ENCODE measurements at regions not wholly inside any gene's neighbourhood (a gene's known extent, or its start where the extent isn't known, plus 50 kb on each side); places are given as distances from the start of the nearest gene placed in this dataset.
A peak's percentile ranks its signal among the peaks of the same experiment; 100 is the strongest.

DNA sequence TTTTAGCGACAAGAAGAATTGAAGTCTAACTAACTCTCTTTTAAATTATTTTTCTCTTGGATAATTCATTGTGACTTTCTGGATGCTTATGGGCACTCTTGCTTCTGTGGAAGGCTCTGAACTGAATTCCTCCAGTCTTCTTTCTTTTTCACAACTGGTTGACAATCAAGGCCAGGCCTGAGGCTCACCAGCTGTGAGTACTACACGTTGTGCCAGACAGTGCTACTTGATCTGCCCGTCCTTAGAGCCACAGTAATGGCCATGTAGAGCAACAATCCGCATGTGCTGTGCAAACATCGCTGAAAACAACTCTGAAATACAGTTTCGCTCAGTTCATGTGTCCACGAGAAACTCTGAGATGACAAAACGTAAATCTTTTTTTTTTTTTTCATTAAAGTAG, 1336.3 kb upstream of the AGA start:
- Histone ChIP-seq H3K27ac (ENCODE audit: low read depth, low read length) (no peak overlapping the region), H3K27me3 (ENCODE audit: insufficient read depth, low read length) (no peaks in the 10 kb centered on the region), H3K9ac (ENCODE audit: low read length) (no peak overlapping the region), H3K4me2 (ENCODE audit: low read length) (no peak overlapping the region), H3K4me3 (ENCODE audit: insufficient read depth, low read depth, low read length) (no peak overlapping the region), H3K36me3 (ENCODE audit: insufficient read depth, low read length) (no peaks in the 10 kb centered on the region), H3K4me1 (ENCODE audit: insufficient read depth, low read length) (no peaks in the 10 kb centered on the region), H3K9me3 (ENCODE audit: insufficient read depth, low read depth, low read length) (no peaks in the 10 kb centered on the region), H3K79me2 (ENCODE audit: insufficient read depth, low read length) (no peaks in the 10 kb centered on the region), H4K20me1 (ENCODE audit: insufficient read depth, low read length) (no peaks in the 10 kb centered on the region), H2AFZ (ENCODE audit: low read depth, low read length) (no peak overlapping the region)
- Mint-ChIP-seq H3K9me3 (ENCODE audit: unreplicated experiment) (no peaks in the 10 kb centered on the region), H3K36me3 (ENCODE audit: low read depth, unreplicated experiment) (no peaks in the 10 kb centered on the region), H3K4me1 (ENCODE audit: low read depth, unreplicated experiment) (no peaks in the 10 kb centered on the region), H3K27me3 (ENCODE audit: low read depth, unreplicated experiment) (no peaks in the 10 kb centered on the region), H3K4me3 (ENCODE audit: unreplicated experiment) (no peak overlapping the region), H3K27ac (ENCODE audit: unreplicated experiment) (no peak overlapping the region)
- no peak for FAIRE-seq
- DNase-seq (ENCODE audit: low read depth) = no peak
- no peak for TF ChIP-seq CTCF (IDR thresholded peaks at IDR 0.05; ENCODE audit: insufficient read depth, low read depth, low read length)
- TF ChIP-seq EZH2 (IDR thresholded peaks at IDR 0.05; ENCODE audit: insufficient read depth, low read length) = no peak

DNA sequence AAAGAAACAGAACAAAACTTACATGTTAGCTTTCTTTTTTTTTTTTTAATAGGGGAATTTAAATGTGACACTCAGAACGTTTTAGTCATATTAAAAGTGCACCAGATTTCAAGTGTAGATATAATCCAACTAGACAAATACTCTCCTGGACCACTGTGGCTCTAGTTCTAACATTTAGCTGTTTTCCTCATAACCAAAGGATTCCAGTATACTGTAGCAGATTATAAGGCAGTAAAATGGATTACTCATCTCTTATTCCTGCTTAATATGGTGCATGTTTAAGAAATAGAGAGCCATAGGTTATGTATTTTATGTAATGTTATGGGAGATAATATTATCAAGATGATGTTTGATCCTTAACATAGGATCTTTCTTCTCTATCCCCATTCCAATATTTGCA, 1339.5 kb upstream of the AGA start:
- no peak overlapping the region for H2AFZ ChIP-seq (ENCODE audit: low read depth, low read length)
- no peak overlapping the region for H3K27ac Mint-ChIP-seq (ENCODE audit: unreplicated experiment)
- no peak overlapping the region for H3K4me3 Mint-ChIP-seq (ENCODE audit: unreplicated experiment)
- no peaks in the 10 kb centered on the region for H3K4me1 Mint-ChIP-seq (ENCODE audit: low read depth, unreplicated experiment)
- DNase-seq (ENCODE audit: low read depth) = no peak
- H3K4me3 ChIP-seq (ENCODE audit: insufficient read depth, low read depth, low read length) = no peak overlapping the region
- H3K27ac ChIP-seq (ENCODE audit: low read depth, low read length) = no peak overlapping the region
- H3K27me3 ChIP-seq (ENCODE audit: insufficient read depth, low read length) = no peaks in the 10 kb centered on the region
- no peaks in the 10 kb centered on the region for H3K36me3 ChIP-seq (ENCODE audit: insufficient read depth, low read length)
- H3K9ac ChIP-seq (ENCODE audit: low read length) = no peak overlapping the region
- H3K9me3 ChIP-seq (ENCODE audit: insufficient read depth, low read depth, low read length) = peaks cover 3% of the 10 kb centered on the region
- no peaks in the 10 kb centered on the region for H3K9me3 Mint-ChIP-seq (ENCODE audit: unreplicated experiment)
- no peaks in the 10 kb centered on the region for H3K79me2 ChIP-seq (ENCODE audit: insufficient read depth, low read length)
- FAIRE-seq = no peak
- H3K36me3 Mint-ChIP-seq (ENCODE audit: low read depth, unreplicated experiment) = no peaks in the 10 kb centered on the region
- H3K4me2 ChIP-seq (ENCODE audit: low read length) = no peak overlapping the region
- H3K27me3 Mint-ChIP-seq (ENCODE audit: low read depth, unreplicated experiment) = no peaks in the 10 kb centered on the region
- TF ChIP-seq CTCF (IDR thresholded peaks at IDR 0.05; ENCODE audit: insufficient read depth, low read depth, low read length) (no peak), EZH2 (IDR thresholded peaks at IDR 0.05; ENCODE audit: insufficient read depth, low read length) (no peak)
- no peaks in the 10 kb centered on the region for H3K4me1 ChIP-seq (ENCODE audit: insufficient read depth, low read length)
- H4K20me1 ChIP-seq (ENCODE audit: insufficient read depth, low read length) = no peaks in the 10 kb centered on the region

DNA sequence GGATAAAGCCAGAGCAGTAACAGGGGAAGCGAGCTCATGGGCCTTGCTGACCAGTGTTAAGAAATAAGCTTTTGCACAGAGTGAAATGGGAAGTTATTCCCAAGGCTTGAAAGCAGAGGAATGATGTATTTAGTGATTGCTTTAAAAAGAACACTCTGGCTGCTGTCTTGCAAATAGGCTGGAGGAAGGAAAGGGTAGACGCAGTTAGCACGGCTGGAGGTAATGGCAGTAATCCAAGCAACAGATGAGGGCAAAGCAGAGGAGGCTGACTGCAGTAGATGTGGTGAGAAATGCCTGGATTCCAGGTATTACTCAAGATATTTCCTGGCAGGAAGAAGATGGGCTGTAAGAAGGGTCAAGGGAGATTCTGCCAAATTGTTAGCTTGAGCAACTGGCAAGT, 1342.3 kb upstream of the AGA start:
- no peak overlapping the region for H3K4me3 ChIP-seq (ENCODE audit: insufficient read depth, low read depth, low read length)
- peak; percentile 1 for DNase-seq (ENCODE audit: low read depth)
- H3K27ac Mint-ChIP-seq (ENCODE audit: unreplicated experiment) = no peak overlapping the region
- H3K27me3 Mint-ChIP-seq (ENCODE audit: low read depth, unreplicated experiment) = no peaks in the 10 kb centered on the region
- no peaks in the 10 kb centered on the region for H3K27me3 ChIP-seq (ENCODE audit: insufficient read depth, low read length)
- H3K36me3 ChIP-seq (ENCODE audit: insufficient read depth, low read length) = no peaks in the 10 kb centered on the region
- H3K9me3 Mint-ChIP-seq (ENCODE audit: unreplicated experiment) = no peaks in the 10 kb centered on the region
- H3K9me3 ChIP-seq (ENCODE audit: insufficient read depth, low read depth, low read length) = peaks cover 3% of the 10 kb centered on the region
- no peak overlapping the region for H3K4me3 Mint-ChIP-seq (ENCODE audit: unreplicated experiment)
- no peak overlapping the region for H3K27ac ChIP-seq (ENCODE audit: low read depth, low read length)
- H3K9ac ChIP-seq (ENCODE audit: low read length) = no peak overlapping the region
- no peak for FAIRE-seq
- no peak overlapping the region for H3K4me2 ChIP-seq (ENCODE audit: low read length)
- H2AFZ ChIP-seq (ENCODE audit: low read depth, low read length) = no peak overlapping the region
- H3K79me2 ChIP-seq (ENCODE audit: insufficient read depth, low read length) = no peaks in the 10 kb centered on the region
- no peaks in the 10 kb centered on the region for H3K4me1 ChIP-seq (ENCODE audit: insufficient read depth, low read length)
- H3K4me1 Mint-ChIP-seq (ENCODE audit: low read depth, unreplicated experiment) = no peaks in the 10 kb centered on the region
- H4K20me1 ChIP-seq (ENCODE audit: insufficient read depth, low read length) = no peaks in the 10 kb centered on the region
- no peaks in the 10 kb centered on the region for H3K36me3 Mint-ChIP-seq (ENCODE audit: low read depth, unreplicated experiment)
- TF ChIP-seq CTCF (IDR thresholded peaks at IDR 0.05; ENCODE audit: insufficient read depth, low read depth, low read length) = no peak
- no peak for TF ChIP-seq EZH2 (IDR thresholded peaks at IDR 0.05; ENCODE audit: insufficient read depth, low read length)
